C4-2B (cell line): ENCODE measurements at regions not wholly inside any gene's neighbourhood (a gene's known extent, or its start where the extent isn't known, plus 50 kb on each side); places are given as distances from the start of the nearest gene placed in this dataset.

Experiments
- H3K27ac ChIP-seq: fragments of 450-650 bp; 2 replicates; pipeline ENCODE4 v1.5.1; 2017
- ZFX ChIP-seq: fragments of 450-650 bp; IDR thresholded peaks from 2 replicates; pipeline ENCODE4 v1.6.1; 2017
- TF ChIP-seq, protein P1 (sequence below): fragments of 450-650 bp; conservative IDR thresholded peaks from 2 replicates; pipeline ENCODE4 v1.5.1; 2017; ENCODE audit warnings: mild to moderate bottlenecking

GRCh38 chr16:86986136-86986535, 331.1 kb downstream of the C16orf95 start:
- H3K27ac ChIP-seq = no peak overlapping the region

DNA sequence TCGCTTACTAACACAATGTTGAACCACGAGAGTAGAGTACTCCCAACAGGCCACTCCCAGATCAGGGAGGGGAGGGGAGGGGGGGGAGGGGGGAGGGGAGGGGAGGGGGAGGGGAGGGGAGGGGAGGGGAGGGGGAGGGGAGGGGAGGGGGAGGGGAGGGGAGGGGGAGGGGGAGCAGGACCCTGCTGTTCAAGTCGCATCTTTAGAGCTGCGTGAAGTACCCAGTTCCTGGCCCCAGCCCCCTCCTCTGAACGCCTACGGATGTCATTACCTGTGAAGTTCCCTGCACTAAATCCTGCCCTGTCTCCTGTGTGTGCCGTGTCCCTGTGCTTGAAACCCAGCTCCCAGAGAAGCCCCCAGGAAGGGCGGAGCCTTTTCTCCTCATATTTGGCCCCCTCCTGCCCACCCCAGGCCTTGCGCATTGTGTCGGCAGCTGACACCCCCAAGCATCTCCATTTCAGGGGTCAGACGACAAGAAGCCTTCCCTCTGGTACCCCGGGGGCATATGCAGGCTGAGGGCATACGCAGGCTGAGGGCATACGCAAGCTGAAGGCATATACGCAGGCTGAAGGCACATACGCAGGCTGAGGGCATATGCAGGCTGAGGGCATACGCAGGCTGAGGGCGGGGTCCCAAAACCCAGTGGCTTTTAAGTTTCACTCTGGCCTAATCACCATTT, 330.2 kb downstream of the C16orf95 start:
- TF ChIP-seq, protein P1, sequence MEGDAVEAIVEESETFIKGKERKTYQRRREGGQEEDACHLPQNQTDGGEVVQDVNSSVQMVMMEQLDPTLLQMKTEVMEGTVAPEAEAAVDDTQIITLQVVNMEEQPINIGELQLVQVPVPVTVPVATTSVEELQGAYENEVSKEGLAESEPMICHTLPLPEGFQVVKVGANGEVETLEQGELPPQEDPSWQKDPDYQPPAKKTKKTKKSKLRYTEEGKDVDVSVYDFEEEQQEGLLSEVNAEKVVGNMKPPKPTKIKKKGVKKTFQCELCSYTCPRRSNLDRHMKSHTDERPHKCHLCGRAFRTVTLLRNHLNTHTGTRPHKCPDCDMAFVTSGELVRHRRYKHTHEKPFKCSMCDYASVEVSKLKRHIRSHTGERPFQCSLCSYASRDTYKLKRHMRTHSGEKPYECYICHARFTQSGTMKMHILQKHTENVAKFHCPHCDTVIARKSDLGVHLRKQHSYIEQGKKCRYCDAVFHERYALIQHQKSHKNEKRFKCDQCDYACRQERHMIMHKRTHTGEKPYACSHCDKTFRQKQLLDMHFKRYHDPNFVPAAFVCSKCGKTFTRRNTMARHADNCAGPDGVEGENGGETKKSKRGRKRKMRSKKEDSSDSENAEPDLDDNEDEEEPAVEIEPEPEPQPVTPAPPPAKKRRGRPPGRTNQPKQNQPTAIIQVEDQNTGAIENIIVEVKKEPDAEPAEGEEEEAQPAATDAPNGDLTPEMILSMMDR = no peak
- no peak for TF ChIP-seq ZFX
- H3K27ac ChIP-seq = no peak overlapping the region

More at GRCh38 chr16:86986136-86986535, 331.1 kb downstream of the C16orf95 start:
- TF ChIP-seq ZFX = no peak
- TF ChIP-seq, protein P1 = no peak

GRCh38 chr16:86987746-86988670, 329.2 kb downstream of the C16orf95 start:
- no peak overlapping the region for H3K27ac ChIP-seq
- TF ChIP-seq, protein P1 = no peak
- TF ChIP-seq ZFX = no peak

DNA sequence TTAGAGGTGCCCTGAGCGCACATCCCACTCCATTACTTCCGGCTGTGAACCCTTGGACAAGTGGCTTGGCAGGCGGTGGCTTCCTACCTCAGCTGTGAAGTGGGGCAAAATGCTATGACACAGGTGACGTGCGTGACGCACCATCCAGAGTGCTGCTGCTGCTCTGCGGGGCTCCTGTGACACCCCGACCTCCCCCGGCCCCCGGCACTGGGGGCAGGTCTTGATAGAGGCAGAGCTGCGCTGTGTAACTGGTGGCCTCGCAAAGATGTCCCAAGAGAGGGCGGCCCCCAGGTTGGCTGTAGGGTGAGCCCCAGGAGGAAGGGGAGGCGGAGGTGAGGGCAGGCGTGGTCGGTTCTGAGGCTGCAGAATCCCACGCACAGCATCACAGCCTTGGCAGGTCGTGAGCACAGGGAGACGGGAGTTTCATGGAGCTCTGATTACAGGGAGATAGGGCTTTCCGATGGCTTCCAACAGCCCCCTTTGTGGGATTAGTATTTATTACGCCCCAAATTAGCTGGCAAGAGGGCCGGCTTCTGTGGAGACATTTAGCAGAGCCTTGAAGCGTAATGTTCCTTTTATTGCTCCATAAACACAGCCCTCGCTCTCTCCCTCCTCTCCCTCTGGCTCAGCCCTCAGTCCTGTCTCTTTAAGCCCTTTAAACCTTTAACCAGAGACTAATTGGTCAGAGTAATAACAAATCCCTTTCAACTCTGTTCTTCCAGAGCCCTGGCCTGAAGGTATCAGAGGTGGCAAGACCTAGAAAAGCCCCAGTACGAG, 328.1 kb downstream of the C16orf95 start:
- TF ChIP-seq, protein P1 = no peak
- TF ChIP-seq ZFX = no peak

GRCh38 chr16:86990451-86990850, 326.7 kb downstream of the C16orf95 start:
- no peak overlapping the region for H3K27ac ChIP-seq

More for the DNA sequence above, 328.1 kb downstream of the C16orf95 start:
- H3K27ac ChIP-seq = no peak overlapping the region

DNA sequence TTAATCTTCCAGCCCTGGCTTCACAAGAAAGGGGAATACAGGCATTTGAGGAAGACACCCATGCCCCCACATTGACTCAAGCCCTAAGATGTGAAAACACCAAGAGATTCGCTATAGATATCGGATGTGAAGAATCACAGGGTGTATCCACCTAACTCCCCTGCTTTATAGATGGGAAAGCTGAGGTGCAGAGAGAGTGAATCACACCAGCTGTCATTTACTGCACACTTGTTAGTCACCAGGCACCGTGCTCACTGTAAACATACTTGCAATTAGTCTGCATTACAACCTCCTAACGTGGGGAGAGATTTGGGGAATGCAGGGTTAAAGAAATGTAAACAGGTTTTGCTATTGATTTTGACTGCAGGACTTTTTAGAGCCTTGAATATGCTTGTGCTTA, 325.5 kb downstream of the C16orf95 start:
- TF ChIP-seq ZFX = no peak
- TF ChIP-seq, protein P1 = no peak

More at GRCh38 chr16:86990451-86990850, 326.7 kb downstream of the C16orf95 start:
- TF ChIP-seq, protein P1 = no peak
- no peak for TF ChIP-seq ZFX

More for the DNA sequence above, 325.5 kb downstream of the C16orf95 start:
- no peak overlapping the region for H3K27ac ChIP-seq
